Skin epidermis (tissue), 12 donors: ENCODE measurements at regions not wholly inside any gene's neighbourhood (a gene's known extent, or its start where the extent isn't known, plus 50 kb on each side); places are given as distances from the start of the nearest gene placed in this dataset.

Experiments
- H3K27ac ChIP-seq, 21 experiments: fragments of 200-600 bp; sonication (generic) in 11 of 21; one replicate each; pipeline ENCODE4 v1.5.0; 2020; ENCODE audit warnings: mild to moderate bottlenecking in 3 of 21, inconsistent platforms in 2 of 21, moderate library complexity in 2 of 21
- H3K4me3 ChIP-seq, 7 experiments: fragments of 200-600 bp; sonication (generic) in 2 of 7; one replicate each; pipeline ENCODE4 v1.5.0; 2020; ENCODE audit warnings: inconsistent platforms in 2 of 7, mild to moderate bottlenecking in 2 of 7, moderate library complexity in 1 of 7

- H3K4me3 ChIP-seq, result no peak overlapping the region
- H3K27ac ChIP-seq, result no peak overlapping the region
These were observed 297.2 kb upstream of the LDB2 start for GRCh38 chr4:17195461-17196275.

GRCh38 chr4:17194586-17194985 is 296.1 kb upstream of the LDB2 start:
- no peak overlapping the region for H3K4me3 ChIP-seq
- no peak overlapping the region for H3K27ac ChIP-seq

GRCh38 chr4:17189759-17190158 is 291.3 kb upstream of the LDB2 start:
- Histone ChIP-seq H3K4me3 (no peak overlapping the region), H3K27ac (peak overlapping the region in 2 of 21 experiments; percentile 6 to 39)

DNA sequence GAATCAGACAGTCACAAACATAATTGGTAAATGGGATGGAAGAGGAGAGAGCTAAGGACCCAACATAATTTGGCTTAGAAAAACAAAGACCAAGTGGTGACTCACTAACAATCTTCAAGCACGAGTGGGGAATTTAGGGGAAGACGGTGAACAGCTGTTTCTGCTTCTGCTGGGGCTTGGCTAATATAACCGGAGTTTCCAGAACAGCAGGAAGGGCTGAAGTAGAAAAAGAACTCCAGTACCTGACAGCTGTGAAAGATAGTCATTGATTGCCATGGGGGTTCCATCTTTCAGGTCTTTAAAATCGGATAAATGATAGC is 290.9 kb upstream of the LDB2 start:
- H3K4me3 ChIP-seq, result no peak overlapping the region
- H3K27ac ChIP-seq, result peak overlapping the region in 2 of 21 experiments; percentile 6 to 46

DNA sequence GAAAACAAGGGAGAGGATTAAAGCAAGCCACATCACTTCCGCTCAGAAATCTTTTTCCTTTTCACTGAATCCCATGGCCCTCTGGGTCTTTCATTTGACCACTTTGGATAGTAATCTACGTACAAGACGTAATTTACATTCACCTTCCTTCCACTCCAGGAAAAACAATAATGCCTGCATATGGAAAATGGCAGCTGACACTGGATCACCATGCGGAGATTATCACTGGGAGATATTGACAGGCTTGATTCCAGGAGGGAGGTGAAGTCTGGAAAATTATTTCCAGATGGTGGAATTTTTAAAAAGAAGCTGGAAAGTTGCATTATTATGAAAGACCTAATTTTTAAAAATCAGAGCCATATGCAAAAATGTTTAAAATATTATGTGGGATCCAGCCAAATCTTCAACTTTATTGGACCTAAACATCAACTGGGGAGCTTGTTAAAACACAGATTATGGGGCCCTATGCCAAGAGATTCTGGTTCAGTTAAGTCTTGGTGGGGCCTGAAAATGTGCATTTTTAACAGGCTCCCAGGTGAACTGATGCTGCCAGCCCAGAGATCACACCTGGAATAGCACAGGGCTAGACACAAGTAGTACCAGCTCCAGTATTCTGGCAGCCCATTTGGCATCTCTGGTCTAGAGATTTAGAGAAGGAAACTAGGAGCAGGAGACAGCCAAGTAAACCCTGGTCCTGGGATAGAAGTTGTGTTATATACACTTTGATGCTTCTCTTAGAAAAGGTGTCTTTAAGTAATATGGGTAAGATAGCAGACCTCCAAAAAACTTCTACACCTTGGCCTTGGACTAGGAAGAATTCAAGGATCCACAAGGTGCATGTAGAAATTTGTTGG is 290.3 kb upstream of the LDB2 start:
- Histone ChIP-seq H3K27ac (peak overlapping the region in 5 of 21 experiments; percentile 3 to 52 (median 42)), H3K4me3 (no peak overlapping the region)

DNA sequence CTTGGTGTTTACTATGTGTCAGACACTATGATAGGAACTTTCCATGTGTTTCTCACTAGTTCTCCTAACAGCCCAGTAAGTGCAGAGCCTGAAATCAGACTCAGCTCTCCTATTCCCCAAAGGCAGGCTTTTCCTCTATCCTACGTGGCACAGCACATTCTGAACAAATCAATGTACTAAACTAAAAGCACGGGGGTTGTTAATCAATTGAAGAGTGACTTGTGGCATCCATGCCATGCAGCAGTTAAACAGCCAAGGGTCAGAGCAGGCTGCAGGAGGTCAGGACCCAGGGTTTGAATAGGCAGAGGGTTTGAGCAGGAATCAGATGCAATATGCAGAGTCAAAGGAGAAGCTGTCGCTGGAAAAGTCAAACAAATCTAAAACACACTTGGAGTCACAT is 289.7 kb upstream of the LDB2 start:
- Histone ChIP-seq H3K27ac (peak overlapping the region in 3 of 21 experiments; percentile 10 to 52 (median 52)), H3K4me3 (no peak overlapping the region)

- Histone ChIP-seq H3K4me3 (no peak overlapping the region), H3K27ac (no peak overlapping the region)
These were observed 288.6 kb upstream of the LDB2 start for GRCh38 chr4:17187003-17187402.

DNA sequence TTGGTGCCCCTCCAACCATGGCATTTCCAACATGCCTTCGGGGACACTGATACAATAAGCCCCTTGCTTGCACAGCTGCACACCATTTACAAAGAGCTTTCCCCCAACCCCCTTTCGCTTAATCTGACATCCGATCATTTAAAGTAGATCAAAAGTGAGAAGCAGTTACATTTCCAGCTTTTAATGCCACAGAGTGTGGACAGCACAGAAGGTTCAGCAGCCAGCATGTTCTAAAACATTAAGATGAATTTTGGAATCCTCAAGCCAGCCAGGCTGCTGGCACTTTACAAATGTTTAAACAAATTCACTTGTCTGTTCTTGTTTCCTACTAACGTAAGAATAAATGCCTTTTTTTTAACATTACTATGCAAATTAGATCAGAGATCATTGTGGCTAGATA is 284.4 kb upstream of the LDB2 start:
- H3K4me3 ChIP-seq, result no peak overlapping the region

GRCh38 chr4:17174751-17175150 is 276.3 kb upstream of the LDB2 start:
- no peak overlapping the region for H3K4me3 ChIP-seq

More for the DNA sequence above, 284.4 kb upstream of the LDB2 start:
- no peak overlapping the region for H3K27ac ChIP-seq

DNA sequence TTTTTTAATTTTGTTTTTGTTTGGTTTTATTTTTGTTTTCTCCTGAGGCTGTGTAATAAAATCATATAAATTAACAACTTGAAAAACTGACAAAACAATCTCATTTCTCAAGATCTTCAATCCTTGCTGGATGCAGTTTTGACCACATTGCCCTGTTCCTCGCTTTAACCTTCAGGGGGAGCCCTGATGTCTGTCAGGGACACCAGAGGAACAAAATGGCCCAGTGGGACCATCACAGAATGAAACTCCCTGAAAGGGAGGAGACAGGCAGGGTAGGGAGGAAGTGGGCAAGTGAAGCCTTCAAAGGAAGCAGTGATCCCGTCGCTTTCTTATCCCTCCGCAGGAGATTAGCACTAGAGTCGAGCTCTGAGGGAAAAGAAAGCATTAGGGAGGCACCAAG is 274.9 kb upstream of the LDB2 start:
- Histone ChIP-seq H3K27ac (no peak overlapping the region), H3K4me3 (no peak overlapping the region)

More at GRCh38 chr4:17174751-17175150, 276.3 kb upstream of the LDB2 start:
- H3K27ac ChIP-seq, result no peak overlapping the region

GRCh38 chr4:17170131-17170530 is 271.7 kb upstream of the LDB2 start:
- no peak overlapping the region for H3K4me3 ChIP-seq

GRCh38 chr4:17169699-17170098 is 271.3 kb upstream of the LDB2 start:
- H3K4me3 ChIP-seq, result no peak overlapping the region
- H3K27ac ChIP-seq, result no peak overlapping the region

More at GRCh38 chr4:17170131-17170530, 271.7 kb upstream of the LDB2 start:
- H3K27ac ChIP-seq, result no peak overlapping the region

- H3K27ac ChIP-seq, result peak overlapping the region in 1 of 21 experiments; percentile 39
- H3K4me3 ChIP-seq, result no peak overlapping the region
These were observed 270.1 kb upstream of the LDB2 start for GRCh38 chr4:17168571-17168970.

DNA sequence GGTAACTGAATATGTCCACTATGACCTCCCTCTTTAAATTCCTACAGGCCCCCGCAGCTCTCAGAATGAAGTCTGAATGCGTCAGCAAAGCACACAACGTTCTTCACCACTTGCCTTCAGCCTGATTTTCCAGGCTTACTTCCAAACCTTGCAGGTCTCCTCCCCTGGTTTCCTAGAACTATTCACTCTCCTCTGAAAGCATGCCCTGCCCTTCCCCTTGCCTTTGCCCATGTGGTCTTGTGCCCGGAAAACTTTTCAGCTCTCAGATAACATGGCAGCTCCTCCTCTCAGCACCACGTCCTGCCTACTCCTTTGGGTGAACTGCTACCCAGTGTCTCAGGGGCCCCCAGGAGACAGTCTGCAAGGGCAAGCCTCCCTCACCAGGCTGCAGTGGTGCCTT is 268.5 kb upstream of the LDB2 start:
- no peak overlapping the region for H3K27ac ChIP-seq
- no peak overlapping the region for H3K4me3 ChIP-seq

DNA sequence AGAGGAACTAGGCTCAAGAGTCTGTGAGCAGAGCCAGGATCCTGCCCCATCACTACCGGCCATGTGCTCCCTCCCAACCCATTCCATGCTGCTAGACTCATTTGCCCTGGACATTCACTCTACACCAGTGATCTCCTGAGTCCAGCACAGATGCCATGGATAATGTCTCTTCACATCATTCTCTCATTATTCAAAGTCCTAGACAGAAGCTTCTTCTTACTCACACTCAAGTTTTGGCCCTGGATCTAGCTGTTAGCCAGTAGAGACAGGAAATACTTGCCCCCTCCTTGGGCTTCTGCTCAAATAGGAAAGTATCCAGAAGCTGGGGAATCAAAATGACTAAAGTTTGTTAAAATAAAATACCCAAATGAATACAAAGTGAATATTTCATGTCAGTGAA is 266.8 kb upstream of the LDB2 start:
- H3K27ac ChIP-seq, result no peak overlapping the region
- H3K4me3 ChIP-seq, result no peak overlapping the region

DNA sequence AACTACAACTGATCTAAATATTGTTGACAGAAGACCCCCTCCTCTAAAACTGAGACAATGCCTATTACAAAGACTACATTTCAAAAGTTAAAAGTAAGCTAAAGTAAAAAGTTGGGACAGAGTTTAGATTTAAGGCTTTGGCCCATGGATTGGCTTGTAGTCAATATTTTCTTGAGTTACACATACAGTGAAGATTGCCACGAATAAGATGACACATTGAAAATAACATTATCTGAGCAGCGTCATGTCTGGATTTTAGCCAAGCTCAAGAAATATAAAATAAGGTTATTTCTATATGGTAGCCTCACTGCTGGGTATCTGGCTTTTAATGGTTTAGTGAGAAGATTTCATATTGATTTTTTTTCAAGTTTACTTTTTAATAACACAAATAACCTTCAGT is 266.2 kb upstream of the LDB2 start:
- no peak overlapping the region for H3K4me3 ChIP-seq
- no peak overlapping the region for H3K27ac ChIP-seq

DNA sequence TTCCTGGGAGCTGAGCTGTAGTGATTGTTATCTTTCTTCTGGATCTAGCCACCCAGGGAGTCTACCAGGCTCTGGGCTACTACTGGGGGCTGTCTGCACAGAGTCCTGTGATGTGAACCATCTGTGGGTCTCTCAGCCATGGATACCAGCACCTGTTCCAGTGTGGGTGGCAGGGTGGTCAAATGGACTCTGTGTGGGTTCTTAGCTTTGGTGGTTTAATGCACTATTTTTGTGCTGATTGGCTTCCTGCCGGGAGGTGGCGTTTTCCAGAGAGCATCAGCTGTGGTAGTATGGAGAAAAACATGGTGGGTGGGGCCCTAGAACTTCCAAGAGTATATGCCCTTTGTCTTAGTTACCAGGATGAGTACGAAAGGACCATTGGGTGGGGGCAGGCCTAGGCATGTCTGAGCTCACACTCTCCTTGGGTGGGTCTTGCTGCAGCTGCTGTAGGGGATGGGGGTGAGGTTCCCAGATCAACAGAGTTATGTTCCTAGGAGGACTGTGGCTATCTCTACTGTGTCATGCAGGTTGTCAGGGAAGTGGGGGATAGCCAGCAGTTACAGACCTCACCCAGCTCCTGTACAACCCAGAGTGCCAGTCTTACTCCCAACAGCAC is 264.8 kb upstream of the LDB2 start:
- Histone ChIP-seq H3K27ac (no peak overlapping the region), H3K4me3 (no peak overlapping the region)

GRCh38 chr4:17157304-17157703 is 258.9 kb upstream of the LDB2 start:
- H3K4me3 ChIP-seq, result no peak overlapping the region

DNA sequence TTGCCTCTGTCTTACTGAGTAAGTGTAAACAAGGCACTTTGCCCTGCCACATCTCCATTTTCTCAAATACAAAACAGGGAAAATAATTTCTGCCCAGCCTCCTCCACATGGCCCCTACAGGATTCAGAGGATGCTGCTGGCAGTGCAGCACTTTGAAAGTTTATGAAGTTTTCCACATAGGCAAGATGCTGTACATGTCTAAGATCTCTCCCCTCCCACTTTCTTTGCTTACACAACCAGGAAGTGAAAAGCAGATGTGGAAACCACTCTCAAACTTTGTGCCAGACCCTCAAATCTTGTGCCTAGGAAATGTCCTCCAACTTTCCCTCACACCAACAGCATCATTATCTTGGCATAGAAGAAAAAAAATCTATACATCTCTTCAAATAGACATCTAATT is 257.0 kb upstream of the LDB2 start:
- no peak overlapping the region for H3K27ac ChIP-seq
- no peak overlapping the region for H3K4me3 ChIP-seq

More at GRCh38 chr4:17157304-17157703, 258.9 kb upstream of the LDB2 start:
- no peak overlapping the region for H3K27ac ChIP-seq

DNA sequence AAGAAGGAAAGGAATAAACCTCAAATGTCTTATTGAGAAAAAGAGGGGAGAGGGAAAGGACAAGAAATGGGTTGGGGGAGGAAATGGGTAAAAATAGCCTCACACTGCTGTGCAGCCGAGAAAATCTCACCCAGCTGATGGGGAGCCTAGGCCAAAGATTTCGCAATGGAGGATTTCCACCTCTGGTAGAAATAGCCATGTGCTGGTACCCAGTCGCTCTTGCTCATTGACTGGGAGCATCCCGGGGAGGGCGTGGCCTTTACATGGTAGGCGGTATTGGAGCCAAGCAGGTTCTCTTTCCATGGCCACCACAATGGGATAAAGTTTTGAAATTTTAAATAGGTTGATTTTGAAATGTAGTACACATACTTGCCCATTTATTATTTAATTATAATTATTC is 255.1 kb upstream of the LDB2 start:
- no peak overlapping the region for H3K27ac ChIP-seq
- no peak overlapping the region for H3K4me3 ChIP-seq
